ENCODE measurements at regions not wholly inside any gene's neighbourhood (a gene's known extent, or its start where the extent isn't known, plus 50 kb on each side); places are given as distances from the start of the nearest gene placed in this dataset.

GRCh38 chr1:47675047-47675675 is 237.3 kb downstream of the FOXD2 start:
- no peaks in the 10 kb centered on the region for H3K36me3 ChIP-seq (replicated peaks)
- H3K4me1 ChIP-seq = no peaks in the 10 kb centered on the region
- in situ Hi-C loops (cut with MboI; ENCODE audit: low sequenced_read_pairs) = no loop called here
- no peaks in the 10 kb centered on the region for H3K27me3 ChIP-seq (ENCODE audit: low read depth)
- no peak overlapping the region for H3K4me3 ChIP-seq
- no peaks in the 10 kb centered on the region for H3K9me3 ChIP-seq
- no peak for DNase-seq (ENCODE audit: low spot score in 2 of 2)

- Histone ChIP-seq H3K36me3 (replicated peaks) (no peaks in the 10 kb centered on the region), H3K9me3 (no peaks in the 10 kb centered on the region), H3K4me1 (no peaks in the 10 kb centered on the region), H3K4me3 (no peak overlapping the region), H3K27me3 (ENCODE audit: low read depth) (no peaks in the 10 kb centered on the region)
- no peak for DNase-seq (ENCODE audit: low spot score in 2 of 2)
- in situ Hi-C loops (cut with MboI; ENCODE audit: low sequenced_read_pairs) = no loop called here
Observed at GRCh38 chr1:47675721-47676120, 237.9 kb downstream of the FOXD2 start.

DNA sequence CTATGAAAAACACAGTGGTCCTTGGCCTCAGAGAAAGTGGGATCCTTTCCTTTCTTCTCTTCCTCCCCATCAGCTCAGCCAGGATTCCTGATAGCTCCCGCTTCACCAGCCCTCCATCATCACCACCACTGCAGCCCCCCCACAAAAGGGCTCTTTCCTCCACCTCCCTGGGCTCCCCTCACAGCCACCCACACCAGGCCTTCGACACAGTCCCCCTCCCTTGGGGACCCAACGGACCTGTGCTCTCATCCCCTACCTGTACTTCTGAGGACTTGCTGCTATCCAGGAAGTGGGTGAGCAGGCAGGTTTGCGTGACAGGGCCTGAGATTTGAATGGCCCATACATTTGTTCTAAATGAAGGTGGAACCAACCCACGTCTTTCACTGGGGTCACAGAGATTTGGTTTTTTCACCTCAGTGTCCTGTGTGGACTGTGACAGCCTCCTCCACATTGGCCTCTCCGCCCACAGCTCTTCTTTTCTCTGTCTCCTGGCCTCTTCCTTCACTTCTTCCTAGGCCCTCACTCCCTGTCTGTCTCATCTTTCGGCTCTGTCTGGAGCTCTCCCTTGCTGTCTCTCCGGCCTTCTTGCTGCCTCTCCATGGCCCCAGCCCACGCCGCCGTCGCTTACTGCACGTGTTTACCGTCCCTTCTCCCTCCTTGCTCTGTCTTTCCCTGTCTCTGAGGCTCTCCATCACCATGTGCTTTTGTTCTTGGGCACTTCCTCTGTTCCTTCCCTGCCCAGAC is 238.6 kb downstream of the FOXD2 start:
- Histone ChIP-seq H3K4me1 (no peaks in the 10 kb centered on the region), H3K36me3 (replicated peaks) (no peaks in the 10 kb centered on the region), H3K27me3 (ENCODE audit: low read depth) (no peaks in the 10 kb centered on the region), H3K9me3 (no peaks in the 10 kb centered on the region), H3K4me3 (no peak overlapping the region)
- no peak for DNase-seq (ENCODE audit: low spot score in 2 of 2)
- in situ Hi-C loops (cut with MboI; ENCODE audit: low sequenced_read_pairs) = no loop called here

DNA sequence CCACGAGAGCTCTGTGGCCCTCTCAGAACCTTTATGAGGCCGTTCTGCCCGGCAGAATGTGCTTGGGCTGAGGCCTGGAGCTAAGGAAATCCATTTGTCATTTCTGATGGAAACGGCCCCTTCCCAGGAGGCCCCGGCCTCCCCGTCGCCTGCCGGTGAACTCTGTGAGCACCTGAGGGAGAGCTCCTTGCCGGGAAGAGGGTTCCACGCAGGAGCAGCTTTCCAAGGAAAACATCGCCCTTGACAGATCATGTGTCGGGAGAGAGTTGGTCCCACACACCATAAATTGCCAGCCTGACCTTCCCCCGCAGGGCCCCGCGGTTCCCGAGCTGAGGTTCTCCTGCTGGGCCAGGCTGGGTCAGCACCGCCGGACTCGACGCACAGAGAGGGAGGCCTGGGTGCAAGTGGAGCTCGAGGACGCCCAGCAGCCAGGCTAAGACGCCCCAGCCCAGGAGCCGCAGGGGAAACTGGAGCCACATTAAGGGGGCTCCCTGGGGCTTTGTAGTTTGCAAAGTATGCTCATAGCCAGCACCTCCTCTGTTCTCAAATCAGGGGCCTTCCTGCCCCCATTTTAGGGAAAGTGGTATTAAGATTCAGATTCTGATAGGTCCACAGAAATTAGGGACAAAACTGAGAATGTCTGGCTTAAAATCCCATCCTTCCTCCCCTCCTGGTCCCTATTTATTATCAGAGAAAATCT is 239.5 kb downstream of the FOXD2 start:
- DNase-seq (ENCODE audit: low spot score in 2 of 2) = no peak
- no peaks in the 10 kb centered on the region for H3K36me3 ChIP-seq (replicated peaks)
- no peaks in the 10 kb centered on the region for H3K9me3 ChIP-seq
- no peak overlapping the region for H3K4me3 ChIP-seq
- in situ Hi-C loops (cut with MboI; ENCODE audit: low sequenced_read_pairs) = no loop called here
- H3K4me1 ChIP-seq = no peaks in the 10 kb centered on the region
- no peaks in the 10 kb centered on the region for H3K27me3 ChIP-seq (ENCODE audit: low read depth)

GRCh38 chr1:47678464-47678980 is 240.7 kb downstream of the FOXD2 start:
- H3K4me1 ChIP-seq = no peaks in the 10 kb centered on the region
- in situ Hi-C loops (cut with MboI; ENCODE audit: low sequenced_read_pairs) = no loop called here
- DNase-seq (ENCODE audit: low spot score in 2 of 2) = no peak
- no peaks in the 10 kb centered on the region for H3K9me3 ChIP-seq
- H3K27me3 ChIP-seq (ENCODE audit: low read depth) = no peaks in the 10 kb centered on the region
- no peaks in the 10 kb centered on the region for H3K36me3 ChIP-seq (replicated peaks)
- H3K4me3 ChIP-seq = no peak overlapping the region

GRCh38 chr1:47679301-47679791 is 241.5 kb downstream of the FOXD2 start:
- H3K36me3 ChIP-seq (replicated peaks) = no peaks in the 10 kb centered on the region
- H3K4me3 ChIP-seq = no peak overlapping the region
- DNase-seq (ENCODE audit: low spot score in 2 of 2) = no peak
- no peaks in the 10 kb centered on the region for H3K9me3 ChIP-seq
- in situ Hi-C loops (cut with MboI; ENCODE audit: low sequenced_read_pairs) = no loop called here
- no peaks in the 10 kb centered on the region for H3K4me1 ChIP-seq
- no peaks in the 10 kb centered on the region for H3K27me3 ChIP-seq (ENCODE audit: low read depth)

DNA sequence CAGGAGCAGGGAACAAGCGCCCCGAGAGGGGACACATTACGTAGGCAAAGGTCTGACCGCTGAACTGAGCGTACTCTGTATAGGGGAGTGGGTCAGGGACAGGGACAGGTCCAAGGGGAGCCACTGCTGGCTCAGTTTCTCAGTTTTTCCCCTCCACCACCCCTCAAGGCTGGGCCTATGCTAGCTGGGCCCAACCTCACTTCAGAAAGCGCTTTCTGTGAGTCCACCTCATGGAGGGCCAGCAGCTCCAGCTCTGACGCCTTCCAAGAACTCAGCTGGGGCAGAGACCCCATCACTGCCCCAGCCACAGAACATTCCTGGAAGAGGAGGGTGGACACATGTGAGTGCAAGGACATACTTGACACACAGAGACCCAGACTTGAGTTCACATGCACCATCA is 242.0 kb downstream of the FOXD2 start:
- Histone ChIP-seq H3K4me1 (no peaks in the 10 kb centered on the region), H3K4me3 (no peak overlapping the region), H3K27me3 (ENCODE audit: low read depth) (no peaks in the 10 kb centered on the region), H3K9me3 (no peaks in the 10 kb centered on the region), H3K36me3 (replicated peaks) (no peaks in the 10 kb centered on the region)
- DNase-seq (ENCODE audit: low spot score in 2 of 2) = no peak
- in situ Hi-C loops (cut with MboI; ENCODE audit: low sequenced_read_pairs) = no loop called here

- DNase-seq (ENCODE audit: low spot score in 2 of 2) = no peak
- in situ Hi-C loops (cut with MboI; ENCODE audit: low sequenced_read_pairs) = no loop called here
- Histone ChIP-seq H3K36me3 (replicated peaks) (no peaks in the 10 kb centered on the region), H3K4me3 (no peak overlapping the region), H3K9me3 (no peaks in the 10 kb centered on the region), H3K4me1 (no peaks in the 10 kb centered on the region), H3K27me3 (ENCODE audit: low read depth) (no peaks in the 10 kb centered on the region)
Observed at GRCh38 chr1:47680815-47681475, 243.1 kb downstream of the FOXD2 start.

DNA sequence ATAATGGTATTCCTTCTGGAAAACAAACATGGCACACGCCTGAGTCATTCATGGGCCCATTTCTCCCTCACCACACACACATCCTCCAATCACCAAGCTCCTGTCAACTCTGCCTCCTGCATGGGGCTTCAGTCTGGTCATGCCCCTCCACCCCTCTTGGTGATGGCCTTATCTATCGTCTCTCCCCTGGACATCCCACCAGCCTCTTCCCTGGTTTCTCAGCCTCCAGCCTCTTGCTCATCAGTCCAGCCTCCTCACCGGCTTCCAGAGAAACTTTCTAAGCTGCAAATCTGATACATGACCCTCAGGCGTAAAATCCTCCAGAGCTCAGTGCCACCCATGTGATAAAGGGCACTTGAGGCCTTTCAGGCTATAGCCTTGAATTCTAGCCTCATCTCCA is 243.9 kb downstream of the FOXD2 start:
- no peak overlapping the region for H3K4me3 ChIP-seq
- no peaks in the 10 kb centered on the region for H3K9me3 ChIP-seq
- no peaks in the 10 kb centered on the region for H3K36me3 ChIP-seq (replicated peaks)
- no peak for DNase-seq (ENCODE audit: low spot score in 2 of 2)
- no peaks in the 10 kb centered on the region for H3K27me3 ChIP-seq (ENCODE audit: low read depth)
- in situ Hi-C loops (cut with MboI; ENCODE audit: low sequenced_read_pairs) = no loop called here
- H3K4me1 ChIP-seq = no peaks in the 10 kb centered on the region

GRCh38 chr1:47682198-47682597 is 244.4 kb downstream of the FOXD2 start:
- no peaks in the 10 kb centered on the region for H3K9me3 ChIP-seq
- H3K27me3 ChIP-seq (ENCODE audit: low read depth) = no peaks in the 10 kb centered on the region
- no peak for DNase-seq (ENCODE audit: low spot score in 2 of 2)
- H3K4me3 ChIP-seq = no peak overlapping the region
- no peaks in the 10 kb centered on the region for H3K4me1 ChIP-seq
- in situ Hi-C loops (cut with MboI; ENCODE audit: low sequenced_read_pairs) = no loop called here
- H3K36me3 ChIP-seq (replicated peaks) = no peaks in the 10 kb centered on the region

DNA sequence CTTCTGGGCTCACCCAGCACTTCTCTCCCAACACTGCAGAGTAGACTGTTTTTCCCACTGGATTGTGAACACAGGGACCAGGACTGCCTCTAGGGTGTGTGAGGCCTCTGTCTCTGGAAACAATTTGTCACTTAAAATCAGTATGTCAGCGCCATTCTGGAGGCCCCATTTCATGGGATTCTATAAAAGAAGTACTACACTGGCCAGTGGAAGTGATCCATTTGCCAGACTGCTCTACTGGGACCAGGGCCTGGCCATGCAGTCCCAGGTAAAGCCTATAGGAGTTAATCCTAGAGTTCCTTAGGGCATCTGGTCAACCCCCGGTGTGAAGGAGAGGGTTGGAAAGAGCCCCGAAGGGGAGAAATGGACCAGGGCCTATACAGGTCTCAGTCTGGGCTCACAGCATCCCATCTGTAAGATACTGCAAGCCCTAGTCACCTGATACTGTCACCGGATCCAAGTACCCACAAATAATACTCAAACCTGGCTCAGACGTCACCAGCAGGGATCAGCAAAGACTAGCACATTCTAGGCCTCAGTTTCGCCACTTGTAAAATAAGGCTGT is 245.0 kb downstream of the FOXD2 start:
- no peaks in the 10 kb centered on the region for H3K9me3 ChIP-seq
- no peaks in the 10 kb centered on the region for H3K27me3 ChIP-seq (ENCODE audit: low read depth)
- H3K36me3 ChIP-seq (replicated peaks) = no peaks in the 10 kb centered on the region
- in situ Hi-C loops (cut with MboI; ENCODE audit: low sequenced_read_pairs) = no loop called here
- H3K4me3 ChIP-seq = no peak overlapping the region
- no peak for DNase-seq (ENCODE audit: low spot score in 2 of 2)
- no peaks in the 10 kb centered on the region for H3K4me1 ChIP-seq

GRCh38 chr1:47683401-47683800 is 245.6 kb downstream of the FOXD2 start:
- Histone ChIP-seq H3K36me3 (replicated peaks) (no peaks in the 10 kb centered on the region), H3K4me3 (no peak overlapping the region), H3K27me3 (ENCODE audit: low read depth) (no peaks in the 10 kb centered on the region), H3K9me3 (no peaks in the 10 kb centered on the region), H3K4me1 (no peaks in the 10 kb centered on the region)
- DNase-seq (ENCODE audit: low spot score in 2 of 2) = no peak
- in situ Hi-C loops (cut with MboI; ENCODE audit: low sequenced_read_pairs) = no loop called here

DNA sequence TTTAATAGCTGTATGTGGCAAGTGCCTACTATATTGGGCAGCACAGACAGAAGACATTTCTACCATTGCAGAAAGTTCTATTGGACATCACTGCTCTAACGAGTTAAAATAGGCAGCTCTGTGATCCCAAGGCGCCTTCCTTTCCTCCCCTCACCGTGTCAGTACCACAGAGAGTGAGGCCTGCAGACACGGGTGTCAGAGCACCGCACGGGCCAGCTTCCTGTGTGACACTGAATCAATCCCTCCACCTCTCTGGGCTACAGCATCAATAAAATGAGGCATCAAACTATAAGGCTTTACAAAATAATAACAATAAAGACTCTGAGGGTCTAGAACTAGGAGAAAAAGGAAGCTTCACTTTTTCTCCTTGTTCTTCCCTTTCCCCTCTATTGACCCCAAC is 246.7 kb downstream of the FOXD2 start:
- no peak for DNase-seq (ENCODE audit: low spot score in 2 of 2)
- H3K9me3 ChIP-seq = no peaks in the 10 kb centered on the region
- H3K36me3 ChIP-seq (replicated peaks) = no peaks in the 10 kb centered on the region
- in situ Hi-C loops (cut with MboI; ENCODE audit: low sequenced_read_pairs) = no loop called here
- H3K4me3 ChIP-seq = no peak overlapping the region
- no peaks in the 10 kb centered on the region for H3K27me3 ChIP-seq (ENCODE audit: low read depth)
- H3K4me1 ChIP-seq = no peaks in the 10 kb centered on the region

Measured in HAP-1 (cell line).